ENCODE measurements at regions not wholly inside any gene's neighbourhood (a gene's known extent, or its start where the extent isn't known, plus 50 kb on each side); places are given as distances from the start of the nearest gene placed in this dataset.

- TF ChIP-seq NFYB (IDR thresholded peaks at IDR 0.05; ENCODE audit: extremely low read depth, insufficient read length) (no peak), HOMEZ (CRISPR knock-in tag; IDR thresholded peaks at IDR 0.05) (no peak), PRPF4 (IDR thresholded peaks at IDR 0.05; ENCODE audit: insufficient read depth, low read depth, low read length, poor library complexity, severe bottlenecking) (no peak), KLF16 (IDR thresholded peaks at IDR 0.05) (no peak), NFE2 (IDR thresholded peaks at IDR 0.05; ENCODE audit: low read depth) (no peak), ATF7 (IDR thresholded peaks at IDR 0.05) (peak; percentile 86), NR0B1 (IDR thresholded peaks at IDR 0.05; ENCODE audit: partially characterized antibody) (no peak), ZNF436 (CRISPR knock-in tag; IDR thresholded peaks at IDR 0.05) (no peak), ATF2 (CRISPR knock-in tag; IDR thresholded peaks at IDR 0.05) (no peak), BRF2 (IDR thresholded peaks at IDR 0.05; ENCODE audit: borderline replicate concordance, insufficient read depth, insufficient read length) (no peak), KDM5B (IDR thresholded peaks at IDR 0.05; ENCODE audit: insufficient replicate concordance, low read depth, low read length) (no peak), ZFPM2 (CRISPR knock-in tag; IDR thresholded peaks at IDR 0.05) (no peak), HMBOX1 (IDR thresholded peaks at IDR 0.05) (0 out of 2 replicates have a peak, but pooled peaks have one; percentile 11), DDX20 (tag; IDR thresholded peaks at IDR 0.05; ENCODE audit: low read depth) (no peak), RBM14 (IDR thresholded peaks at IDR 0.05; ENCODE audit: borderline replicate concordance, insufficient read depth, low read depth, low read length) (no peak), HDAC8 (tag; IDR thresholded peaks at IDR 0.05) (peak; percentile 41; the same call in 1 of the 2 replicates), ZKSCAN8 (CRISPR knock-in tag; IDR thresholded peaks at IDR 0.05) (no peak), NFRKB (IDR thresholded peaks at IDR 0.05; ENCODE audit: low read depth) (no peak), NCOA6 (IDR thresholded peaks at IDR 0.05) (no peak), NRF1 (conservative IDR thresholded peaks at IDR 0.05 in 1 of 2, IDR thresholded peaks at IDR 0.05 in 1 of 2) (0 out of 4 replicates have a peak, but pooled peaks of 1 of the 2 experiments have one; percentile 29)
Observed at GRCh38 chr4:128635141-128635954, 174.2 kb upstream of the JADE1 start (continued).
